ENCODE measurements at regions not wholly inside any gene's neighbourhood (a gene's known extent, or its start where the extent isn't known, plus 50 kb on each side); places are given as distances from the start of the nearest gene placed in this dataset.

- no peak for DNase-seq (ENCODE audit: low read depth)
These were observed 203.4 kb upstream of the TNP1 start for GRCh38 chr2:217063238-217063755.

DNA sequence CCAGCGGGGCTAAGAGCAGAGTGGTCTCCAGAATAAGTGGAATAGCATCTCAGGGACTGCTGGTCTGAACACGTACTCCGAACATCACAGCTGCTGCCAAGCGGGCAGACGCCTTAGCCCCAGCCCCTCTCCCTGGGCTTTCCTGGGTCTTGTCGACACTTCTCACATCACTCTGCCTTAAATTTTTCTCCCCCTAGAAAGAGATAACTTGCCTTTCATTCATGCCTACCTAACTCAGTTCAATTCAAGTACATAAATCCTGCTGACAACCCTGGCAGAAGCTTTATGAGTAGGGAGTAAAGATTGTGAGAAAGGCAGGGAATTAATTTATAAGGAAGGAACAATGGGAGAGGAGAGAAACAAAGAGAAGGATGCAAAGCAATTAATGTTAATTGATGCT lies 202.9 kb upstream of the TNP1 start:
- no peak for DNase-seq (ENCODE audit: low read depth)

GRCh38 chr2:217061916-217062505 lies 202.1 kb upstream of the TNP1 start:
- no peak for DNase-seq (ENCODE audit: low read depth)

DNA sequence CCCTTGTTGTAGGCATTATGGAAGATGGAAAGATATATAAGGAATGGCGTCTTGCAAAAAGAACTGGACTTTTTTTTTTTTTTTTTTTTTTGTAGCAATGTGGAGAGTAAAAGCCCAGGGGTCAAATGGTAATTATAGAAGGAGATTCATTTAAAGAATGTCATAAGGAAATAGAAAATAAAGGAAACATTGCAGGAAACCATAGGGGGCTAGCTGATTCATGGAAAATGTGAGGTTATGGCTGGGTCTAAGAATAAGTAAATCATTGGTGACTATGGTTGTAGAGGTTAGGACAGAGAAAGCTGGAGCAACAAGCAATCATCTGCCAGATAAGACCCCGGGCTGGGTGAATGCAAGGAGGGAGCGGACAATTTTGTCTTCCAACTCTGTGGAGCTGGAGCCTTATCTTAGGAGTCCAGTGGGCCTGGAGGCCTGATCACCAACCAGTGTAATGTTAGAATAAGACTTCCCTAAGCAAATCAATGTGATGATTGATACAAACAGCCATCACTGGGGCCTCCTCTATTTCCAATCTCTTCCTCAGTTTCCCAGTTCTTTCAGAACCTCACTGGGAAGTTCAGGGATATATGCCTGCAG lies 201.2 kb upstream of the TNP1 start:
- DNase-seq (ENCODE audit: low read depth), result no peak

GRCh38 chr2:217060516-217060915 lies 200.7 kb upstream of the TNP1 start:
- DNase-seq (ENCODE audit: low read depth), result no peak

DNA sequence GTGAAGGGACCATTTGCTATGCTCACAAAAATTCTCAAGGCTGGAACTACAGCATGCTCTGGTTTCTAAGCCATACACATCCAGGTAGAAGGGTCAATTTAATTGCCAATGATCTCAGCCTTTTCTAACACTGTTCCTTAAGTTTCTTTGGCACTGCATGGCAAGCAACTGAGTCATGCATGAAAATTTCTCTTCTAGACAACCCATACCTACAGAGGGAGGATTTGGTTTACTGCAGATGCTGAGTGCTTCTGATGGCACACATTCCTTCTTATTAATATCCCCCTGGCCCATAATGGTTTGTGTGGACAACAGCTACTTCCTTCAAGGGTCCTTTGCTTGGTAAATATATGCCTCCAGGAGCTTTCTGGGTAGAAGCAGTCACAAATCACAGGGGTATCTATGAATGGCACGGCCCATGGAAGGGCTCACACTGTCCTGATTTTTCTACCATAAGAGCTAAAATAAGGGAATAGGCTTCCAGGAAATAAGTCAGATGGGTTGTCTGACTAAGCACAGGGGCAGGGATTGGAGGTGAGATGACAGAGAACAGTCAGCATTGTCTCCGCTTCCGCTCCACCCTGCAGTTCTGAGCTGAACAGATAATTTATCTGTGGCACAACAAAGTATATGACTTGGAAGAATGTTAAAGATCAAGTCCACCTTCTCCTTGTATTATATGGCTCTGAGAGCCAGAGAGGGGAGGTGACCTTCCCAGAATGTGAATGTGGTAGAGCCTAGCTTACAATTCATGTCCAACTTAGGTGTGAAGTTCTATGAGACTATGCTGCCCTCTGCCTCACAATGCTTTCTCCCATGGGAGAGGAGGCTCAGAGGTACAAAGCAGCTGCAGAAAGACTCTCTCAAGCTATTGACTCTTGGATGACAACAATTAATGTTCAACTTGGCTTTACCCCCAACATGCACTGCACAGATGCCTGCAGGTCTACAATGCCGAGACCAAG lies 199.2 kb upstream of the TNP1 start:
- no peak for DNase-seq (ENCODE audit: low read depth)

- no peak for DNase-seq (ENCODE audit: low read depth)
These were observed 197.9 kb upstream of the TNP1 start for GRCh38 chr2:217057773-217058172.

DNA sequence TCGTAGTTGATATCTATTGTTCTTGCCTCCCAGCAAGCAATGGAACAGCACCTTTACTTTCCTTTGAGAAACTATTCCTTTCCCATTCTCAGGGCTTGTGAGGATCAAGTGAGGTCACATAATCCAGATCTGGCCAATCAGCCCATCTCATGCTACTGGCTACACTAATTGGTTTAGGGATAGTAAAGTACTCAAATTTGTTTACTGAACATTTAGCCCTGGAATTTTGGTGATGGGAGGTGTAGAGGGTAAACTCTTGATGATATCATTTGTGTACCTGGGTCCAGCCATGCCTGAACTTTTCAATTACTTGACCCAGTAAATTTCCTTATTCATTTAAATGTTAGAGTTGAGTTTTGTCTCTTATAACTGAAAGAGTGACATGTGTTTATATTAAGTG lies 195.8 kb upstream of the TNP1 start:
- DNase-seq (ENCODE audit: low read depth), result no peak

DNA sequence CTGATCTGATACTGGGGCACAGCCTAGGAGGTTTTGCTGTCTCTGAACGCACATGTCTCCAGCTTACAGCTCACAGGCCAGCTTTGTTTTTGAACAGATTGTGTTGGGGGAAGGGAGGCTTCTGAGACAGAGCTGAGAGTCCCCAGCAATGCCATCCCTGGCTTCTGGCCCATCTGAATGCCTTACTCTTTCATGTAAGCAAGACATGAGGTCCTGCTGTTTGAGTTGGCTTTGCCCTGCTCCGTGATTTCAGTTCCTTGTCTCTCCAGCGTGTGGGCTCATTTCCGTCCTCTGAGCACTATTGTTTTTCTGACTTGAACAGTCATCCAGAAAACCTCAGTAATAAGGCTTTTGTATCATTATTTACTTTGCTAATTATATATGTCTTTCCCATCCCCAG lies 194.9 kb upstream of the TNP1 start:
- no peak for DNase-seq (ENCODE audit: low read depth)

DNA sequence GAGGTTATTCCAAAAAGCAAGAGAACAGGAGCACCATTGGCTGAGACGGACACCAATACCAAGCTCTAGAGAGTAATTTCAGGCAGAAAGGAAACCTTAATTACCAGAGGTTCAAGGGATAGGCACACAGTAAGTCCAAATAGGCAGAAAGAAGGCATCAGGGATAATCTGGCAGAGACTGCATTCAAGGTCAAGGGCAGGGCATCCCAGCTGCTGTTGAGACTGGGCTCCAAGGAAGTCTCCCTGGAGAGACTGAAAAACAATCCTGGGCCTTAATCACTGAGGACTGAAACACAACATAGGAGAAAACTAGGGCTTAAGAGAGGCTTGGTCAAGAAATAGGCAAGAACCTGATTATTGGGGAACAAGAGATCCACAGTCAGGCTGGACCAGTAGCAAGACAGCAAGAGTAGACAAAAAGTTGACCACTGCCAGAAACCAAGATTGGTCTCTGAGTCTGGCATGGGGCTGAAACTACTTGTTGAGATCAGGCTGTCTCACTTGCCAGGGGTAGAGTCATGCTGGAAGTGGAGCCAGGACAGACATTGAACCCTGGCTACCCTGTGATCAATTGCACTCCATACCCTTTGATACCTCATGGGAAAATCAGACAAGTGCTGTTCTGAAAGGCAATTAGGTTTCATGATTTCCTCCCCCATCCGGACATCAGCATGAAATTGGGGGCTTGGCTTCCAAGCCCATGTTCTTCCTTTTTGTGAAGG lies 193.2 kb upstream of the TNP1 start:
- no peak for DNase-seq (ENCODE audit: low read depth)

GRCh38 chr2:217051416-217051815 lies 191.6 kb upstream of the TNP1 start:
- DNase-seq (ENCODE audit: low read depth), result no peak

DNA sequence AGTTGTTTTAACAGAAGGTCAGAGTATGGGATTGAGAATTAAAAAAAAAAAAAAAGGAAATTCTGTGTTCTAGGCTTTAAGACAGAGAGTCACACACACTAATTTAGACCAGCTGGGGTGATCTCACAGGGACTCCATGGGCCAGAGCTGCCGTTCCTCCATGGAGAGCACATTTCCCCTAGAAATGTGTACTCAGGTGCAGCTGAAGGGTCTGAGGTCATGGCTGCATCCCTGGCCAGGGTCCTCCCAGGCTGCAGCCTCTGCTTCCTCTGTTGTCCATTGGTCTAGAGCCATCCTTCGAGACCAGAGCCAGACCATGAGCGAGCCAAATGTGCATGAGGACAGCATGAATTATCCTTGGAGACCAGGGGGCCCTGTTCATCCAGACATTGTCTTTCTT lies 190.1 kb upstream of the TNP1 start:
- DNase-seq (ENCODE audit: low read depth), result no peak

DNA sequence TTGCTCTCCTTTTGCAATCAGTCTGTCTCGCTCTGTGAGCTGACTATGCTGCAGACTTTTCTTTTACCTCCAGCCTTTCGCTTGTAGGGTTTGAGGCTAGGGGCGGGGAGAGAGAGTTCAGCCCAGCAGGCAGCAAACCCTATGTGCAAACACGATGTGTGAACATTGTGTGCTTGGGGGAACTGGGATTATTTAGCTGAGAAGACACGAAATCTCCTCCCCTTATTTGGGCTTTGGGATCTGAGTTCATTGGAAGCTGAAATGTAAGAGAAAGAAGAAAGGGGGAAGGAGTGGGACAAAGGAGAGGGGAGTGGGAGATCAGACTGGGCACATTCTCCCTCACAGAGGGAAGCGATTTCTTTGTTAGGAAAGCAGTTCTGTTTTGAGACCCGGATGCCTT lies 189.6 kb upstream of the TNP1 start:
- no peak for DNase-seq (ENCODE audit: low read depth)

DNA sequence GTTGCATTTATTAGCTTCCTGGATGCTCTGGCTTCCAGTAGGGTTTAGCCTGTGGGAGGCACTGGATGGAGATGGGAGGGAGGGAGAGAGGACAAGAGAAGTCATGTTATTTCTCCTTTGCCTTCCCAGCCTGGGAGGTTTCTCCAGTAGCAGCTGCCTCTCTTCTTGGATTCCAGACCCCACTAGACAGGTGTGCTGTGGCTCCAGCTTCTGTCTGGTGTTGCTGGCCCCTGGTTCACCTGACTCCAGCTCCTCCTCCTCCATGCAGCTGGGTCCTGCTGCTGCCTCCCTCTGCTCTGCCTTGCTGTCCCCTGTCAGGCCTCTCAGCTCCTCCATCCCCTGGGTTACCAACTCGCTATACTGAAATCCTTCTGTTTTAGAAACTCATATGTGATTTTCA lies 188.9 kb upstream of the TNP1 start:
- DNase-seq (ENCODE audit: low read depth), result no peak

GRCh38 chr2:217047631-217048030 lies 187.8 kb upstream of the TNP1 start:
- no peak for DNase-seq (ENCODE audit: low read depth)

DNA sequence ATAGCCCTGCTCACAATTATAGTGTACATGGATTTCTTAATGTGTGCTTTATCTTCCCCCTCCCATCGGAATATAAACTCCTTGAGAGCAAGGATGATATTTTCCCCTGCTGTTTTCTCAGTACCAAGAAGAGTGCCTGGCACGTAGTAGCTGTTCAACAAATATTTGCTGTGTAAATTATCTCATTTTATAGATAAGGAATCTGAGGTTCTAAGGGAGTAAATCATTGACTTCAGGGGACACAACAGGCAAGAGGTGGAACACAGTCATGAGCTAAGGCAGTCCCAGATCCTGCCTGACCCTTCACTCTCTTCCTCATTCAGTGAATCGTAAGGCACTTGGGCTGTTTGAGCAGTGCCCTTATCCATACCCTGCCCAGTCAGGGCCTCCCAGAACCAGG lies 187.3 kb upstream of the TNP1 start:
- DNase-seq (ENCODE audit: low read depth), result no peak

- DNase-seq (ENCODE audit: low read depth), result no peak
These were observed 186.0 kb upstream of the TNP1 start for GRCh38 chr2:217045700-217046475.

DNA sequence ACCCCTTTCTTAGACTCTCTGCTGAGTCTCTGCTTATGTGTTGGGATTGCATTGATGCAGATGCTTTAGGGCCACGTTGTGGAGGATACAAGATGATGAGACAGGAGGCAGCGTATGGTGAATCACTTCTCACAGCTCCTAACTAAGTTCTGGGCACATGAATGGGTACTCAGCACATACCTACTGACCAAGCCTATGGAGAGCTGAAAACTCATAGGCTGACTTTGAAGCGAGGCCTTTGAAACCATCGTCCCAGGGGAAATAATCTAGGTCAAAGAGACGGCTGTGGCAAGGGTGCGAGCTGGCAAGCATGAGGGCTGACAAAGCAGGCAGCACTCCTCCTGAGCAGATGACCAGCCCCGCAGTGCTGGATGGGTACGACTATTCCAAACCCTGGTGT lies 180.2 kb upstream of the TNP1 start:
- no peak for DNase-seq (ENCODE audit: low read depth)

DNA sequence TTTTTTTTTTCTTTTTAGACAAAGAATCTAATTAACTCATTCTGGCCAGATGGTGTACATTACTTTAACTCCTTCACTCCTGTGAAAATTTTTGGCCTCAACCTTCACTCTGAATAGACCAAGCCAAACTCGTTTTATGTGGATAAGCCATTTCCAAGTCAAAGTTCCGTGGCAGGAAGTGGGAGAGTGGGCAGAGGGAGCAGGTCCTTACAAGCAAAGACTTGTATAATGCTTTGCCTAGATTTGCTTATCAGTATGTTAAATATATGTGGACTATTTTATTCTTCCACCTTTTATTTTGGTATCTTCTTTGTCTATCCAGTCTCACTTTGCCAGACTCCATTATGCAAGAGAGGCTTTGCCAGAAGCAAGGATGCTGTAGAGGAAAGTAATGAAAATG lies 178.1 kb upstream of the TNP1 start:
- no peak for DNase-seq (ENCODE audit: low read depth)

GRCh38 chr2:217037353-217037752 lies 177.5 kb upstream of the TNP1 start:
- DNase-seq (ENCODE audit: low read depth), result no peak

DNA sequence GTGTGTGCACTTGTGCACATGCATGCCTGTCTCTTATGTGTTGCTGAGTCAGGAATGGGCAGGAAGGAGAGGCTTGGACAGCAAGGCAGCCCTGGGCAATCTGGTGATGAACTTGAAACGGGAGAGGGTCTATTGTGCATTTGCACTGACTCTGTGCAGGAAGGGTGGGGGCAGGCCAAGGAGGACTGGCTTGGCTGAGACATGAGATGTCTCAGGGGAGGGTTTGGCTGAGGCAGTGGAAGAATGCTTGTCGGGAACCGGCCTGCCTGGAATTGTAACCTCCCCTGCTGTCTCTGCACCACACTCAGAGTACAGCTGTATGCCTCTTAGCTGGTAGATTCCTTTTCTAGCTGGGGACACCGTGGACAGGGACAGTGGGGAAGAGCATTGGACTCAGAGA lies 176.1 kb upstream of the TNP1 start:
- no peak for DNase-seq (ENCODE audit: low read depth)

- DNase-seq (ENCODE audit: low read depth), result no peak
These were observed 173.3 kb upstream of the TNP1 start for GRCh38 chr2:217033186-217033585.
